Smooth muscle cell (in vitro differentiated cells): ENCODE measurements at regions not wholly inside any gene's neighbourhood (a gene's known extent, or its start where the extent isn't known, plus 50 kb on each side); places are given as distances from the start of the nearest gene placed in this dataset.

Experiments
- DNase-seq: peaks from one replicate; lab custom pipeline; 2025; ENCODE audit not compliant: unreplicated experiment; lab: John Stamatoyannopoulos, UW
- H2AFZ ChIP-seq: fragments of 200-600 bp; sonication (generic); 2 replicates; pipeline ENCODE4 v1.6.0; 2016; ENCODE audit warnings: antibody characterized with exemption, low read depth, mild to moderate bottlenecking
- H3F3A ChIP-seq: fragments of 200-600 bp; sonication (generic); 2 replicates; pipeline ENCODE4 v1.6.0; 2017; ENCODE audit warnings: antibody characterized with exemption, low read depth
- H3K27ac ChIP-seq: fragments of 200-600 bp; sonication (generic); 2 replicates; pipeline ENCODE4 v1.5.1; 2016; ENCODE audit warnings: low read depth, mild to moderate bottlenecking
- H3K27me3 ChIP-seq: fragments of 200-600 bp; sonication (generic); 2 replicates; pipeline ENCODE4 v1.6.1; 2016; ENCODE audit warnings: low read depth, mild to moderate bottlenecking
- H3K36me3 ChIP-seq: fragments of 200-600 bp; sonication (generic); 2 replicates; pipeline ENCODE4 v1.5.1; 2016; ENCODE audit warnings: low read depth
- H3K4me1 ChIP-seq: fragments of 200-600 bp; sonication (generic); 2 replicates; pipeline ENCODE4 v1.5.1; 2016; ENCODE audit warnings: low read depth
- H3K4me2 ChIP-seq: fragments of 200-600 bp; sonication (generic); 2 replicates; pipeline ENCODE4 v1.6.0; 2016; ENCODE audit warnings: mild to moderate bottlenecking
- H3K4me3 ChIP-seq: fragments of 200-600 bp; sonication (generic); 2 replicates; pipeline ENCODE4 v1.5.1; 2016; ENCODE audit warnings: mild to moderate bottlenecking
- H3K79me2 ChIP-seq: fragments of 200-600 bp; sonication (generic); 2 replicates; pipeline ENCODE4 v1.6.0; 2016; ENCODE audit warnings: low read depth, mild to moderate bottlenecking
- H3K9ac ChIP-seq: fragments of 200-600 bp; sonication (generic); 2 replicates; pipeline ENCODE4 v1.6.0; 2016; ENCODE audit warnings: low read depth
- H3K9me3 ChIP-seq: fragments of 200-600 bp; sonication (generic); replicated peaks from 2 replicates; pipeline ENCODE4 v1.5.1; 2016; ENCODE audit warnings: low read depth
- H4K20me1 ChIP-seq: fragments of 200-600 bp; sonication (generic); 2 replicates; pipeline ENCODE4 v1.6.0; 2016; ENCODE audit warnings: low read depth
- WGBS: methylation state at CpG from one replicate; pipeline ENCODE4 v1.1.7; 2016; ENCODE audit warnings: low lambda C conversion rate; 5-methylcytosine and 5-hydroxymethylcytosine counted together
- TF ChIP-seq, protein P1 (sequence below): fragments of 200-600 bp; sonication (generic); IDR thresholded peaks from 2 replicates; pipeline ENCODE4 v1.5.1; 2017; ENCODE audit warnings: borderline replicate concordance, mild to moderate bottlenecking, antibody characterized with exemption; ENCODE audit not compliant: insufficient read depth, poor library complexity, severe bottlenecking

DNA sequence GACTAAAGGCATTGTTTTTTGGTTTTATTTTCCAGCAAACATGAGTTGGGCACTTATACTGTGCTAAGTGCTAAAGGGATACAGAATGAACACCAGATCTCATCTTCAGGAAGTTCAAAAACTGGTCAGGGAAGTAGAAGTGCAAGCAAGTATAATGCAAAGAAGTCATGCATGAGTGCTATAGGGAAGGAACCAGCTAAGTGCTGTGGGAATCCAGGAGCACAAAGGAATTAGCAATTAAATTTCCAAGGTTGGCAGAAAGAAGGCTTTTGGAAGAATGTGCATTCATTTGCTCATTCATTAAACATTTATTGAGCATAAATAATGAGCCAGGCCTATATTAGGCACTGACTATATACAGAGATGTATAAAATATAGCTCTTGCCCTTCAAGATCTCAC, 143.7 kb upstream of the ARHGAP42 start:
- Histone ChIP-seq H3K27me3 (no peaks in the 10 kb centered on the region), H3K4me2 (no peak overlapping the region), H3K9me3 (no peaks in the 10 kb centered on the region), H4K20me1 (no peaks in the 10 kb centered on the region), H3K9ac (no peak overlapping the region), H3K79me2 (no peaks in the 10 kb centered on the region), H3K36me3 (no peaks in the 10 kb centered on the region), H3F3A (no peaks in the 10 kb centered on the region), H3K4me1 (no peaks in the 10 kb centered on the region), H3K27ac (no peak overlapping the region), H3K4me3 (no peak overlapping the region), H2AFZ (no peak overlapping the region)
- DNase-seq, result no peak
- TF ChIP-seq, protein P1, sequence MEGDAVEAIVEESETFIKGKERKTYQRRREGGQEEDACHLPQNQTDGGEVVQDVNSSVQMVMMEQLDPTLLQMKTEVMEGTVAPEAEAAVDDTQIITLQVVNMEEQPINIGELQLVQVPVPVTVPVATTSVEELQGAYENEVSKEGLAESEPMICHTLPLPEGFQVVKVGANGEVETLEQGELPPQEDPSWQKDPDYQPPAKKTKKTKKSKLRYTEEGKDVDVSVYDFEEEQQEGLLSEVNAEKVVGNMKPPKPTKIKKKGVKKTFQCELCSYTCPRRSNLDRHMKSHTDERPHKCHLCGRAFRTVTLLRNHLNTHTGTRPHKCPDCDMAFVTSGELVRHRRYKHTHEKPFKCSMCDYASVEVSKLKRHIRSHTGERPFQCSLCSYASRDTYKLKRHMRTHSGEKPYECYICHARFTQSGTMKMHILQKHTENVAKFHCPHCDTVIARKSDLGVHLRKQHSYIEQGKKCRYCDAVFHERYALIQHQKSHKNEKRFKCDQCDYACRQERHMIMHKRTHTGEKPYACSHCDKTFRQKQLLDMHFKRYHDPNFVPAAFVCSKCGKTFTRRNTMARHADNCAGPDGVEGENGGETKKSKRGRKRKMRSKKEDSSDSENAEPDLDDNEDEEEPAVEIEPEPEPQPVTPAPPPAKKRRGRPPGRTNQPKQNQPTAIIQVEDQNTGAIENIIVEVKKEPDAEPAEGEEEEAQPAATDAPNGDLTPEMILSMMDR, result no peak

DNA sequence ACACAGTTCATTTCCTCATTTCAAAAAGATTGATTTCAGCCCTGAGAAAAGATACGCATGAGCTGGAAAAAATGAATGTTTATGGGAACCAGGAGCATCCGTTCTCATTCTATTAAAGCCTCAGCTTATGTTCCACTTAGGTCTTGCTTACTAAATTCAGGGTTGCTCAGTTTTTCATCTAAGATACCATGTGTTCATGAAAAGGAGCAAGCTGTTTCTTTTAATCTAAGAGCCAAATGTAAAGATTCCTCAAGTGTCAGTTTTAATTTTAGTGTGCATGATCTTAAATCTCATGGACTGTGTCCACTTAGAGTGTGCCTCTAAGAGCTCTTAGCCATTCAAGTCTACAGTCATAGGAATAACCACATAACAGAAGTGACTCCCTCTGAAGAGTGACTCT, 141.5 kb upstream of the ARHGAP42 start:
- H3K4me1 ChIP-seq, result no peaks in the 10 kb centered on the region
- no peaks in the 10 kb centered on the region for H4K20me1 ChIP-seq
- H3F3A ChIP-seq, result no peaks in the 10 kb centered on the region
- no peak overlapping the region for H3K9ac ChIP-seq
- H3K27me3 ChIP-seq, result no peaks in the 10 kb centered on the region
- DNase-seq, result no peak
- no peak overlapping the region for H3K4me2 ChIP-seq
- H3K9me3 ChIP-seq, result no peaks in the 10 kb centered on the region
- H3K36me3 ChIP-seq, result no peaks in the 10 kb centered on the region
- no peak overlapping the region for H2AFZ ChIP-seq
- TF ChIP-seq, protein P1, result no peak
- no peaks in the 10 kb centered on the region for H3K79me2 ChIP-seq
- WGBS, result 95% methylated on average over 2 of the region's 2 CpGs
- H3K27ac ChIP-seq, result no peak overlapping the region
- H3K4me3 ChIP-seq, result no peak overlapping the region

DNA sequence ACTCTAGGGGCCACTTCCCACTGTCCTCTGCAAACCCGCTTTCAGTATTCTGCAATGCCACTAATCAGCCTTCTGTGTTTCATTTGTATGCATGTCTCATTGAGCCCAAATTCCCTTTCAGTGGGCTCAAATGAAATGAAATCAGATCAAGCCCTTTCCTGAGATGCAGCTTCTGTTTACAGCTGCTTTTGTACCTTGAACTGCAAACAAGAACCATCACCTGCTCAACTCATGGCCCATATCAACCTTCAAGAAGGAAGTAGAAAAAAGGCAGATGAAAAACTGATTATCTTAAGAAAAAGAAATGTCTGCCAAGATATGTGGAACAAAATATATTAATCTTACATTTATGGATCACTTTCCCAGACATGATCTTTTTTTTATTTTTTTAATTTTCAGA, 141.1 kb upstream of the ARHGAP42 start:
- Histone ChIP-seq H3K27ac (no peak overlapping the region), H3K79me2 (no peaks in the 10 kb centered on the region), H3K4me1 (no peaks in the 10 kb centered on the region), H3K36me3 (no peaks in the 10 kb centered on the region), H3K4me2 (no peak overlapping the region), H3K27me3 (no peaks in the 10 kb centered on the region), H3K9me3 (no peaks in the 10 kb centered on the region), H3K4me3 (no peak overlapping the region), H4K20me1 (no peaks in the 10 kb centered on the region), H2AFZ (no peak overlapping the region), H3F3A (no peaks in the 10 kb centered on the region), H3K9ac (no peak overlapping the region)
- no peak for DNase-seq
- WGBS, result 92% methylated on average over 1 of the region's 1 CpG
- TF ChIP-seq, protein P1, result no peak

DNA sequence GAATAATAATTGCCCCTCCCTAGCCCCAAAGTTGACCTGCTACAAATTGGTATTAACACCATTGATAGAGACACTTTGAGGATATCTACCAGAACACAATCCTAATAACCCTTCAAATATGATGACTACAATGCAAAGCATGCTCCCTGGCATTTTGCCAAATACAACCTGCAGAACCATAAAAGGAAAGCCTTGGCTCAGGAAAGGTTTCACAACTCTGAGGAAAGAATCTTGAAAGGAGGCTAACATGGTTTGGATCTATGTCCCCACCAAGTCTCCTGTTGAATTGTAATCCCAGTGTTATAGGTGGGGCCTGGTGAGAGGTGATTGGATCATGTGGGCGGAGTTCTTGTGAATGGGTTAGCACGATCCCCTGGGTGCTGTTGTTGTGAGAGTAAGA, 140.4 kb upstream of the ARHGAP42 start:
- H3K27me3 ChIP-seq, result no peaks in the 10 kb centered on the region
- no peaks in the 10 kb centered on the region for H3F3A ChIP-seq
- no peaks in the 10 kb centered on the region for H3K79me2 ChIP-seq
- no peak overlapping the region for H3K27ac ChIP-seq
- H3K4me1 ChIP-seq, result no peaks in the 10 kb centered on the region
- no peak overlapping the region for H3K4me2 ChIP-seq
- no peak overlapping the region for H3K9ac ChIP-seq
- no peak overlapping the region for H3K4me3 ChIP-seq
- WGBS, result 84% methylated on average over 2 of the region's 2 CpGs
- H4K20me1 ChIP-seq, result no peaks in the 10 kb centered on the region
- no peak overlapping the region for H2AFZ ChIP-seq
- H3K36me3 ChIP-seq, result no peaks in the 10 kb centered on the region
- H3K9me3 ChIP-seq, result no peaks in the 10 kb centered on the region
- no peak for DNase-seq
- TF ChIP-seq, protein P1, result no peak
